ENCODE measurements at regions not wholly inside any gene's neighbourhood (a gene's known extent, or its start where the extent isn't known, plus 50 kb on each side); places are given as distances from the start of the nearest gene placed in this dataset.

DNA sequence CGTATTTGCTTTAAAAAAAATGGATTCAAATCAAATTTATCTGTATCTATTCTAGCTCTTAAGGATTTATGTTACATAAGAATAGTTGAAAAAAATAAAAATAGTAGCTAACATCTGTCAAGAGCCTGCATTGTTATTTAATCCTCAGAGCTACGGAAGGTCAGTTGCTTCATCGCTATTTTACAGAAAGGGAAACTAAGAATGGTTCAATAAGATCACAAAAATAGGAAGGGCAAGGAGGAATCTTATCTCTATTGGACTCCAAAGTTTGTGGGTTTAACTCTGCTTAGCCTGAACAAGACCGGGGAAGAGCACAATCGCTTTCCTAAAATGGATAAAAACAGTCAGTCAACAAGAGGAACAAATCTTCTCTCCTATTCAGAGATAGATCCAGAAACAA lies 270.2 kb upstream of the SMIM31 start:
- TF ChIP-seq, protein P1, sequence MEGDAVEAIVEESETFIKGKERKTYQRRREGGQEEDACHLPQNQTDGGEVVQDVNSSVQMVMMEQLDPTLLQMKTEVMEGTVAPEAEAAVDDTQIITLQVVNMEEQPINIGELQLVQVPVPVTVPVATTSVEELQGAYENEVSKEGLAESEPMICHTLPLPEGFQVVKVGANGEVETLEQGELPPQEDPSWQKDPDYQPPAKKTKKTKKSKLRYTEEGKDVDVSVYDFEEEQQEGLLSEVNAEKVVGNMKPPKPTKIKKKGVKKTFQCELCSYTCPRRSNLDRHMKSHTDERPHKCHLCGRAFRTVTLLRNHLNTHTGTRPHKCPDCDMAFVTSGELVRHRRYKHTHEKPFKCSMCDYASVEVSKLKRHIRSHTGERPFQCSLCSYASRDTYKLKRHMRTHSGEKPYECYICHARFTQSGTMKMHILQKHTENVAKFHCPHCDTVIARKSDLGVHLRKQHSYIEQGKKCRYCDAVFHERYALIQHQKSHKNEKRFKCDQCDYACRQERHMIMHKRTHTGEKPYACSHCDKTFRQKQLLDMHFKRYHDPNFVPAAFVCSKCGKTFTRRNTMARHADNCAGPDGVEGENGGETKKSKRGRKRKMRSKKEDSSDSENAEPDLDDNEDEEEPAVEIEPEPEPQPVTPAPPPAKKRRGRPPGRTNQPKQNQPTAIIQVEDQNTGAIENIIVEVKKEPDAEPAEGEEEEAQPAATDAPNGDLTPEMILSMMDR (IDR thresholded peaks at IDR 0.05), result no peak
- no peak for TF ChIP-seq EZH2 (IDR thresholded peaks at IDR 0.05)
- TF ChIP-seq EZH2phosphoT487 (IDR thresholded peaks at IDR 0.05), result no peak
